SK-MEL-5 (cell line): ENCODE measurements at regions not wholly inside any gene's neighbourhood (a gene's known extent, or its start where the extent isn't known, plus 50 kb on each side); places are given as distances from the start of the nearest gene placed in this dataset.
"Not testable (repeated sequence)": the region's sequence is repeated elsewhere in the genome, so short reads cannot be mapped to it uniquely, and the experiment has no call there.

ENCODE experiments used
- DNase-seq: peaks from one replicate; pipeline ENCODE4 v3.0.0-alpha.2; 2016; ENCODE audit warnings: low read depth, low spot score
- in situ Hi-C: cut with HindIII; loops from 2 replicates; pipeline ENCODE4 v1.10.0; 2016; ENCODE audit warnings: low sequenced_read_pairs, high pct_unique_total_duplicates, low pct_unique_long_range_greater_than_20kb

DNA sequence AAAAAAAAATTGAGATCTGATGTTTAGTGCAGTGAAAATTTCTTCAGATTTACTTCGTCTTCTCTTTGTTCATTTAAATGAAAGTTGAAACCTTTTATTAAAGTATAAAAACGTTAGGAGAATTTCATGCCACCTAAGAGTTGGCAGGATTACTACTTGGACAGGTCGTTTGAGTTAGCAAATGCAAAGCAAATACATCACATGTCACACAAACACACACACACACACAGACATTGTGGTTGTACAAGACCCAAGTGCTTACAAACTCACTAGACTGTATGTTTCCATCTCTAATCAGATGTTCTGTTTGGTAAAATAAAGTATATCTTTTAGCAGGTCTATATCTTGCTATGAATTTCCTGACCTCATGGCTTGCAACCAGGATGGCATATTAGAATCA, 185.6 kb upstream of the COX10 start:
- DNase-seq: no peak
- in situ Hi-C loops: no loop called here

DNA sequence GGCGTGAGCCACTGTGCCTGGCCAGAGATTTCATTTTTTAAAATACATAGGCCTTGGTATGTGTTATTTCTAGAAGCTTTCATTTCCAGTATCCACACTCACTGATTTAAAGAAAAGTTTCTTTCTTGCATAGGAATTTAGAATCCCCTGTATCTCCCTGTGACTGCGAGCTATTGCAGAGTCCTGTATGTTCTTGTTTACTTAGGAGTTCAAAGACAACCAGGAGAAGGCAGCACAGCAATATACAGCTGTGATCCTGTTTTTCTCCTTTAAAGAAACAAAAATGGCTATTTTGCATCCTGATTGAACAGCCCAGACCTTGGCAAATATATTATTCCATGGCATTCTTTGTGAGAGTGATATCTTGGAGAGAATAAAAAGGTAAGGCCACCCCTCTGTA, 185.0 kb upstream of the COX10 start:
- no peak for DNase-seq
- in situ Hi-C loops: no loop called here

DNA sequence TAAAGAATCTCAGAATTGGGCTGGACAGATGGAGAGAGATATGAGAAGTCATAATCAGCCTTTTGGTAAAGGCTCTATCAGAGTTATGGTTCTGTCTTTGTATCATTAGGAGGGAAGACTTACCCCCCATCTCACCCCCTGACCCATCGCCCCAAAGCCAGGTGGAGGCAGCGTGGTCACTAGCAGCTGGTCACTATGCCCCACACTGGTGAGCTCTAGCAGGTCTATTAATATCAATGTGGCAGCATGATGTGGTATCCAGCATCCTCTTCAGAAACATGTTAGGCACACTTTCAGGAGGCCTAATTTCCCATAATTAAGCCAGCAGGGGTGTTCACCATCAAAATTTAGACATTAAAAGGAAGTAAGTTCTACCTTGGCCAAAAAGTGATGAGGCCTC, 183.8 kb upstream of the COX10 start:
- in situ Hi-C loops: no loop called here
- no peak for DNase-seq

DNA sequence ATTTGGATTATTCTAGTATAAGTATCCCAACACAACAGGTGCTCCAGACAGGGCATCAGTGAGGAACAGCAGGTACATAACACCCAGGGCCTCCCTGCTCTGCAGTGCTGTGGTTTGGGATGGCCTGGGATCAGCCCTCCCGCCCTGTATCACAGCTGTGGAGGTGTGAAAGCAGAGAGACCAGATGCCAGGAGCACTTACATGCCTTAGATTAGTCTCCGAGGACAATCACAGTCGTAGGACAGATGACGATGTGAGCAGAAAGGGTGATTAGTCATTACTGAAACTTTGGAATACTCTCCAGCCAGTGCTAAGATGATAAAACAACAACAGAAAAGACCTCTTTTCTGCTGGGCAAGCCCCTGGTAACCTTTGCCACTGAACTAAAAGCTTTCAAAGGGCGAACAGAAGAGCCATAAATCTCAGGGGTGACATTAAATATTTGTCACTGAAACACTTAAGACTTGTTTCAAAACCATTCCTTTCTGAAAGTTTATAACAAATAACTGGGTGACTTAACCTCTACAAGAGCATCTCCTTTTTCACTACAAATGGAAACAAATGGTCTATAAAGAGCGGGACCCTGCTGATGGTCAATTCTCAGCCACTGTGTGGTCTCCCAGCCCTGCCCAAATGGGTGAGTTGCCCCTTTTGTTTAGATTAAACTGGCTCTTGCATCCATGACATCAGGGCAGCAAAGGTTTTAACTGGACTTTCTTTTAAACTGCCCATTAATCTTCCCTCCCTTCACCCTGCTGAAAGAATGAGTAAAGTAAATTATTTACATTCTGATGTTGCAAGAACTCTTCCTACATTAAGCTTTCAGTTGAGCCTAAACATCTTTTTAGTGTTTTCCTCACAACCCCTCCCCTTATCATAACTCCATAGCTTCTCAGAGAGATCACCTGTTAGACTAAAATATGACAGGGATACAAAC, 183.1 kb upstream of the COX10 start:
- DNase-seq: no peak
- in situ Hi-C loops: no loop called here

DNA sequence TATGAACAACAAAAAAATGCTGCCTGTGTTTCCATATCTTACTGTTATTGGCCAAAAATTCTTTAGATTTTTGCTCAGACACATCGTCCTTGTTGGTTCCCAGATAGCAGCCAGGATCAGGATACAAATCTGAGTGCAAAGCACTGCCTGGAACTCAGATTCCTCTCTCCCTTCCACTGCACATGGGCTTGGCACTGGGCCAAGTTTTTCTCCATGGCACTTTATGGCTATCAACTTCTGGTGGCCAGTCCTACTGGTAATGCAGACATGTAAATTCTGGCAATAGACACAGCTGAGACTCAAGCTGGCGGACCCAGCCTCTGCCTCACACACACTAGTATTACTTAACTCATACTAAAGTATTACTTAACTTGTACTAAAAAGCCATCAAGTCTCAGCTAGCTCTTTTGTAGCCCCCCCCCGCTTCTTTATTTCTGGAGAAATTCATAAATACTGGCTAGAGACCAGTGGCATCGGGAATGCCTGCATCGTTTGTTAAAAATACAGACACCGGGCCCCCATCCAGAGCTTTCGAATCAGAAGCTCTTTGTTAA, 181.2 kb upstream of the COX10 start:
- in situ Hi-C loops: no loop called here
- no peak for DNase-seq

DNA sequence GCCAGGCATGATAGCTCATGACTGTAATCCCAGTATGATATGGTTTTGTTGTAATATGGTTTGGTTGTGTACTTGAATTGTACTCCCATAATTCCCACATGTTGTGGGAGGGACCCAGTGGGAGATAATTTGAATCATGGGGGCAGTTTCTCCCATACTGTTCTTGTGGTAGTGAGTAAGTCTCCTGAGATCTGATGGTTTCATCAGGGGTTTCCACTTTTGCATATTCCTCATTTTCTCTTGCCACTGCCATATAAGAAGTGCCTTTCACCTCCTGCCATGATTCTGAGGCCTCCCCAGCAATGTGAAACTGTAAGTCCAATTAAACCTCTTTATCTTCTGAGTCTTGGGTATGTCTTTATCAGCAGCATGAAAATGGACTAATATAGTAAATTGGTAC, 160.3 kb upstream of the COX10 start:
- in situ Hi-C loops, DNase-seq: not testable (repeated sequence)

DNA sequence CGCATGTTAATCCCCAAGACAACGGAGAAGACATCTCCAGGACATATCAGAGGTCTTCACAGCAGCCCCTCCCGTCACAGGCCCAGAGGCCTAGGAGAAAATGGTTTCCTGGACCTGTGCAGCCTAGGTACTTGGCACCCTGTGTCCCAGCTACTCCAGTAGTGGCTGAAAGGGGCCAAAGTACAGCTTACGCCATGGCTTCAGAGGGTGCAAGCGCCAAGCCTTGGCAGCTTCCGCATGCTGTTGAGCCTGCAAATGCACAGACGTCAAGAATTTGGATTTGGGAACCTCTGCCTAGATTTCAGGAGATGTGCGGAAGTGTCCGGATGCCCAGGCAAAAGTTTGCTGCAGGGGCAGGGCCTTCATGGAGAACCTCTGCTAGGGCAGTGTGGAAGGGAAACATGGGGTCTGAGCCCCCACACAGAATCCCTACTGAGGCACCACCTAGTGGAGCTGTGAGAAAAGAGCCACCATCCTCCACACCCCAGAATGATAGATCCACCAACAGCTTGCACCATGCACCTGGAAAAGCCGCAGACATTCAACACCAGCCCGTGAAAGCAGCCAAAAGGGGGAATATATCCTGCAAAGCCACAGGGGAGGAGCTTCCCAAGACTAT, 159.3 kb upstream of the COX10 start:
- in situ Hi-C loops: no loop called here
- no peak for DNase-seq

DNA sequence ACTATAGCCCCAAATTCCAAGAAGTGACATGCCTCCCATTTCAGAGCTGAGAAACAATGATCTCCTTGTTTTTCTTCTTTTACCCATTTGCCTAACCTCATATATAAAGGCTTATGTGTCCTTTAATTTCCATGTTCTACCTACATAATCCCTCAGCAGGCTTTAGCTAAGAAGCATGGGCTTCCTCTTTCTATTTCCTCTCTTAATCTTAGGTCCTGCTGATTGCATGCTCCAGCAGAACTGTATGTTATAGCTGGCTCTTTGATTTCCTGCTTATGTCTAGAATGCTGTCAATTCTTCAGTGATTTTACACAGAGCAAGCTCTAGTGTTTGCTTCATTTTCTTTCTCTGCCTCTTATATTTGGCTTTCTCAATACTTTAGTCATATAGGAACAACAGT, 151.7 kb upstream of the COX10 start:
- DNase-seq: no peak
- in situ Hi-C loops: no loop called here

DNA sequence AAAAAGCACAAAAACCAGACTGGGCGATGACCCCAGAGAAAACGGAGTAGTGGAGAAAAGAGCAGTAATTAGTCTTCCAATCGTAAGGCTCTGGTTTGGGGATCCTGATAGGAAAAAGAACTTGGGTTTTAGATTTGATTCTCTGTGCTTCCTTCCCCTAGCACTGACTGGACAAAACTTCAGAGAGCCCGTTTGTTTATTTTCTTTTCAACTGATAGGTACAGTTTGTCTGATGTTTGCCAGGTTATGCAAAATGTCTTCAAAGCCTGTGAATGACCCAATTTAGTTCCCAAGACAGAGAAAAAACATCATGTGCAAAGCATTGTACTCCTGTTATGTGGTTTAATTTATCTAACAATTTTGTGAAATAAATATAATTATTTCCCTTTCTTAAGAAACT, 151.1 kb upstream of the COX10 start:
- DNase-seq: no peak
- in situ Hi-C loops: no loop called here

DNA sequence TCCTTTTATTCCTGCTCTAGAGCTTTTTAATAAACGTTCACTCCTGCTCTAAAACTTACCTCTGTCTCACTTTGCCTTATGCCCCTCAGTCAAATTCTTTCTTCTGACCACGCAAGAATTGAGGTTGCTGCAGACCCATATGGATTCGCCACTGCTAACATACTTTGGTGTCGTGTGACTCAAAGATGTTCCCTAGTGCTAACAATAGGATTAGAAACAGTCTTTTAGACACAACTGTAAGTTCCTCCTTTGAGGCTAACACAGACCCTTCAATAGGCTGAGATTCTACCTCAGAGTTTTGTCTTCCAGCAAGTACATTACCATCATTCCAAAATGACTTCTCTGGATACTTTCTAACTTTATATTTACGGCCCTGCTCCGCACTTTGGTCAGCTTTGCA, 149.5 kb upstream of the COX10 start:
- no peak for DNase-seq
- in situ Hi-C loops: no loop called here

DNA sequence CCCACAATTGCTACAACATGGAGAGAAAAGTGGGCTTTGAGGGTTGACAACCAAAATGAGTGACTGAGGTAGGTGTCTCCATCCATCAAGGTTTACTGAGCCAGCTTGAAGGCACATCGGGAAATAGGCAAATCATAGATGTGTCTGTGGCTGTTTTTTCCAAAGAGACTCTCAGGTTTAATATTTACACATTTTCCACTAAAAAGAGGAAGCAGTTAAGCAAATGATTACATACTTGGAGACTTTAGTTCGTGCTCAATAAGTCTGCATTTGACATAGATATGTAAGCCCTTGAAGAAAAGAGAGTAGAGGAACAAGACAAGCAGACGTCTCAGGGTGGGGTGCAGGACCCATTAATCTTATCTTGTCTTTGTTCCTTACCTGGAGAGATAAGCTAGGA, 148.9 kb upstream of the COX10 start:
- in situ Hi-C loops: no loop called here
- DNase-seq: no peak

DNA sequence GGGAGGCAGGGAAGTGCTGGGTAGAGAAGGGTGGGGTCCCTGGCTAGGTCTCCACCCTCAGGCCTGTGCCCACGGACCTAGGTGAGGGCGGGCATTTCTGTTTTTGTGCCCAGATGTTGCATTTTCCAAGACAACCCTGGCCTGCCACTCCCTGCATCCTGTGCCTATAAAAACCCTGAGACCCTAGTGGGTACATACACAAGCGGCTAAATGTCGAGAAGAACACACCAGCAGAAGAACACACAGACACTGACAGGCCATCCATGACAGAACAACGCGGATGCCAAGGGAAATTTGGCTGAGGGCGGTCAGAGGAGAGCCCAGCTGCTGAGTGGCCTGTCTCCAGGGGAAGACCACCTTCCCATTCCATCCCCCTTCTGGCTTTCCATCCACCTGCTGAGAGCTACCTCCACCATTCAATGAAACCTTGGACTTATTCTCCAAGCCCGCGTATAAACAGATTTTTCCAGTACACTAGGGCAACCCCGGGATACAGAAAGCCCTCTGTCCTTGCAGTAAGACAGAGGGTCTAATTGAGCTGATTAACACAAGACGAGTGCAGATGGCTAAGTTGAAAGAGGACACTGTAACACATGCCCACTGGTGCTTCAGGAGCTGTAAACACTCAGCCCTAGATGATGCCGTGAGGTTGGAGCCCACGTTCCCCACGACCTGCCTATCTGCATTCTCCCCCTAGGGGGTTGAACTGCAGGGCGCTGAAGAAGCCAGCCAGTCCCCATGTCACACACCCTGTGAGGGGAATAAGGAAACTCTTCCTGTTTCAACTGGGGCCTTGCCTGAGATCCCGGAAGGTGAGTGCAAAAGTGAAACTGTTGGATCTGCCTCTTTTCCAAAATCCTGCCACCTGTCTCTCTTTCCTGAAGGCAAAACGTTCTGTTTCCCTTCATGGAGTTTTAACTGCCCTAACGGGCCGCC, 147.2 kb upstream of the COX10 start:
- in situ Hi-C loops: no loop called here
- peak; percentile 10 for DNase-seq

DNA sequence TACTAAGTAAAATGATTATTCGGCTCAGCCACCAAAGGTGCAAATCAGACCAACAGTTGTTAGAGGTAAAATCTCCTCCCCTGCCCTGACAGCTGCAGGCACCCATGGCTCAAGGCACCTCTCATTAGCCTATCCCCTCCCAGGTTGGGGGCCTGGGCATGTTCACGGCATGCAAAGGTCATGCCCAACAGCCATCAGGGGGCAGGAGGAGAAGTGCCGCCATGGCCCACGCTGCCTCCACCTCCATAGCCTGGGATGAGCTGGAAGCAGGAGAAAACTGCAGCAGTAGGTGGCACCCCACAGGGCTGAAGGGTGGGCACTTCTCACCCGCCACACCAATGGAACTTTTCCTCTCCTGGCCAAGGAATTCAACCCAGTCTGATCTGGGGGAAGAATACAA, 146.4 kb upstream of the COX10 start:
- no peak for DNase-seq
- in situ Hi-C loops: no loop called here

DNA sequence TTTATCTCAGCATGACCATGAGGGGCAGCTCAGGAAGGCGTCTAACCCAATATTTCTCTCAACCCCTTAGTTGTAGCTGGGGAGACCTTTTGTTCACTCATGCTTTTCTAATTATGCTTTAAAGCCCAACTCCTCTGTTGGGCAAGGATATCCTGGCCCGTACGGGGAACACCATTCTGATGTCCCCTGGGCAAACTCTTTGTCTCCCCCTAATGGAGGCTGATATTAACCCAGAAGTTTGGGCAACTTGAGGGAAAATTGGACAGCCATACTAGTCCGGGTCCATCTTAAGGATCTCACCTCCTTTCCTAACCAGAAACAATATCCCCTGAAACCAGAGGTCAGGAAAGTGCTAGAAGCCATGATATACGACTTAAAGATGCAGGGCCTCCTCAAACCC, 143.7 kb upstream of the COX10 start:
- in situ Hi-C loops: no loop called here
- peak; percentile 39 for DNase-seq

DNA sequence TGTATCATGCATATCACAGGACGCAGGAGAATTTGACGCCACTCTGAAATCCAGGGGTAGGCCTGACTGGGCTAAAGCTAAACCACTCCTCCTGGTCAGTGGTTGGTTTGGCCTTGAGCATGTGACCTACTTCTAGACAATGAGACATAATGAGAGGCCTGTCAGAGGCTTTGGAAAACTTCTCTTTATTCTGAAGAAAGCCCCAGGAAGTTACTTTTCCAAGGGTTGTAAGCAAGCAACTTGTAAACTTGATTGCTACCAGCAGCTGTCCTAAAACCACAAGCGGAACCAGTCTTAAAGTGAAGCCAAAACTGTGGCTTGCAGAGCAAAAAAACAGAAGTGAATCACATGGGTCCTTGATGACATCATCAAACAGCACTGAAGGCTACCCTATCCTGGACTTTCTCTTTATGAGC, 138.2 kb upstream of the COX10 start:
- DNase-seq: no peak
- in situ Hi-C loops: no loop called here

DNA sequence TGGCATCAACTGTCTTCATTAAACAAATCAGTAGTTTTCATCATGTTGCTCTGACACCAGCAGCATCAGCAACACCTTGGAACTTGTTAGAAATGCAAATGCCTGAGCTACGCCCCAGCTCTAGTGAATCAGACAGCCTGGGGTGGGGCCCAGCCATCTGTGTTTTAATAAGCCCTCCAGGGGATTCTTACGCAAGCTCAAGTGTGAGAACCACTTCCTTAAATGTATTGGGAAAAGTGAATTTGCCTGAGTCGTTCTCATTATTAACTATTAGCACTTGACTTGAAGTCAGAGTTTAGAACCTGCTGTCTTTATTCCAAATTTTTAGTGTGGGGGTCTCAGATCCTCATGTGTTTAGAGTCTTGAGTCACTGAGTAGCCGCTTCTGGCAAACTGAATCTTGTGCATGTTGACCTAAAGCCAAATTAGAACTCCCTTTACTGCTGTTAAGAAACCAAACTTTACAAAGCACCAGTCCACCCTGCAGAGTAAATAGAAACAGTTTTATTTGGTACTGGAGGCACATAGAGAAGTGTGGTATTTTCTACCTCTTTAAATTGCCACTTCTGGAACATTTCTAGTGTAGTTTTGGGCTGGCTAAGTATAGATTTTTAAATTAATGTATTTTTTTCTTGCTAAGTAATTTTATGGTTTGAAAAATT, 137.4 kb upstream of the COX10 start:
- in situ Hi-C loops: no loop called here
- DNase-seq: no peak

DNA sequence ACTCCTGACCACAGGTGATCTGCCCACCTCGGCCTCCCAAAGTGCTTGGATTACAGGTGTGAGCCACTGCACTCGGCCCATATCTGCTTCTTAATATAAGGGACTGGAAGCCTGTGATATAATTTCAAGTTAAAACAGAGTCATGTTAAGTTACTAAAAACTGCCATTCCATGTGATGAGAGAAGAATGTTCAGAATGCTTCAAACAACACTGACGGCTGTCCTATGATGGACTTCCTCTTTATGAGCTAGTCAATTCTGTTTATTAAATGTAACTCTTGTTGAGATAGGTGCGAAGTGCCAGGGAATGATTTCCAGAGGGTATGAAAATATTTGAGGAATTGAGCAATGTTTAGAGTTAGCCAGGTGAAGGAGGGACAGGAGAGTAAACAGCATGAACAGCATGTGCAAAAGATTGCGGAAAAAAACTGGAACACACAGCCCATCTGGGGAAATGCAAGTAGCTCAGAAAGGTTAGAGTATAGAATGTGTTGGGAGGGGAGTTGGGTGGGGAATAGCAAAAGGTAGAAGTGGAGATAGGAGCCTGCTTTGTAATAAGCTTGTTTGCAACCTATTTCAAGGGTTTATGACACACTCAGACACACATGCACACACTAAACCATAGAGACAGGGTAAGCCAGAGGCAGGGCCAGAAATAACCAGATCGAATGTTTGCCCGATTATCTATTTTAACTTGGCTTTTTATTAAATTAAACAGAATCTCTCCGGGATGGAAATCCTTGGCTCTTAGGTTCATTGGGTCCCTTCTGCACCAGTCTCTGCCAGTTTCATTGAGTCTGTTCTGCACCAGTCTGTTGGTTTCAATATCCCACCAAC, 135.6 kb upstream of the COX10 start:
- DNase-seq: no peak
- in situ Hi-C loops: no loop called here
